GM21825 (cell line): ENCODE measurements at regions not wholly inside any gene's neighbourhood (a gene's known extent, or its start where the extent isn't known, plus 50 kb on each side); places are given as distances from the start of the nearest gene placed in this dataset.
A peak's percentile ranks its signal among the peaks of the same experiment; 100 is the strongest.
"Not testable (repeated sequence)": the region's sequence is repeated elsewhere in the genome, so short reads cannot be mapped to it uniquely, and the experiment has no call there.

Experiments used
- ATAC-seq: cut with Tn5 transposase; IDR thresholded peaks from one replicate; pipeline ENCODE4 v1.9.1; 2021; ENCODE audit warnings: mild to moderate bottlenecking, moderate library complexity; ENCODE audit not compliant: unreplicated experiment

DNA sequence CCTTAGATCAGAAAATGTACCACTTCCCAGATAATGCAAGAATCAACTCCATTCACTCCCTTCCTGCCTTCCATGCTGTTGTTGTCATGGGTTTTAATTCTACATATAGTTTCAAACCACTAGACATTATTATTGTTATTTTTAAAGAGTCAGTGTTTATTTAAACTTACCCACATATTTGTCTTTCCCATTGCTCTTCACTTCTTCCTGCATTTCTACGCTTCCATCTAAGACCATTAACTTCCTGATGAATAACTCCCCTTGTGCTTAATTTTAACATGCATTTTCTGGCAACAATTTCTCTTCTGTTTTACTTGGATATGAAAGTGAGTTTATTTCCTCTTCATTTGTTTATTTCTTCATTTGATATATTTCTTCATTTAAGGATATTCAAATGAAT lies 127.1 kb upstream of the FHIT start:
- no peak for ATAC-seq

DNA sequence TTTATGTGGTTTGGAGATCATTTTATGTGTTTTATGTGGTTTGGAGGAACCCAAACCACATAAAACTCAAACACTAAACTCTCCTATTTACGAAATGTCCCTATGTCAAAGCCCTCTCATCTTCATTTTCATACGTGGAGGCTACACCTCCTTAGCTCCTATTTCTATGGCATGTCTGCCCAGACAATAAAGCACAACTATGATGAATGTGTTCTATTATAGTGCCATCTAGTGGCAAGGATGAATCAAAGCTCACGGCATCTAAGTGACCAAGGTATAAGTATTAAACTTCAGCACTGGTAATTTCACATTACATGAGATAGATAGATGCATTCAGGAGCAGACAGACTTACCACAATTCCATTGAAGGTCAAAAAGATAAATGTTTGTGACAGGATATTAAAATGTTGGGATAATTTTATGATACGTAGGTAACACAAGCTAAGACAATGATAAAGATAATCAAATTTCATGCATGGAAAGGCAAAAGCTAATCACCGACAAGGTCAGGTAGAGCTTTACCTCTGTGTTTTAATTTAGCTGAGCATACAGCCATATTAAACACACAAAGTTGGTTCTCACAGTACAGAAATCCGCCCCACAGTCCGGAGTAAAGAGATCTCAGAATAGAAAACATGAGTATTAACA lies 130.6 kb upstream of the FHIT start:
- ATAC-seq: peak; percentile 80

DNA sequence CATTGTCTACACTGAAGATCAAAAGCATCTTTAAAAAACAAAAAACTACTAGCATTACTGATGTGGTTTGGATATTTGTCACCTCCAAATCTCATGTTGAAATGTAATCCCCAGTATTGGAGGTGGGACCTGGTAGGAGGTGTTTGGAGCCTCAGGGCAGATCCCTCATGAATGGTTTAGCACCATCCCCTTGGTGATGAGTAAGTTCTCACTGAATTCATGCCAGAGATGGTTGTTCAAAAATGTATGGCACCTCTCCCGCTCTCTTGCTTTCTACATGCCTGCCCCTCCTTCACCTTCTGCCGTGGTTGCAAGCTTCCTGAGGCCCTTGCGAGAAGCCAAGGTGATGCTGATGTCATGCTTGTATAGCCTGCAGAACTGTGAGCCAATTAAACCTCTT lies 136.6 kb upstream of the FHIT start:
- ATAC-seq: no peak

DNA sequence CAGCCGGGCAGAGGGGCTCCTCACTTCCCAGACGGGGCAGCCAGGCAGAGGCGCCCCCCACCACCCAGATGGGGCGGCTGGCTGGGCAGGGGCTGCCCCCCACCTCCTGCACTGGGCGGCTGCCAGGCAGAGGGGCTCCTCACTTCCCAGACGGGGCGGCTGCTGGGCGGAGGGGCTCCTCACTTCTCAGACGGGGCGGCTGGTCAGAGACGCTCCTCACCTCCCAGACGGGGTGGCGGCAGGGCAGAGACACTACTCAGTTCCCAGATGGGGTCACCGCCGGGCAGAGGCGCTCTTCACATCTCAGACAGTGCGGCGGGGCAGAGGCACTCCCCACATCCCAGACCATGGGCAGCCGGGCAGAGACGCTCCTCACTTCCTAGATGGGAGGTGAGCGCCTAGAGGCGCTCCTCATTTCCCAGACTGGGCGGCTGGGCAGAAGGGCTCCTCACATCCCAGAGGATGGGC lies 142.3 kb upstream of the FHIT start:
- ATAC-seq: not testable (repeated sequence)

DNA sequence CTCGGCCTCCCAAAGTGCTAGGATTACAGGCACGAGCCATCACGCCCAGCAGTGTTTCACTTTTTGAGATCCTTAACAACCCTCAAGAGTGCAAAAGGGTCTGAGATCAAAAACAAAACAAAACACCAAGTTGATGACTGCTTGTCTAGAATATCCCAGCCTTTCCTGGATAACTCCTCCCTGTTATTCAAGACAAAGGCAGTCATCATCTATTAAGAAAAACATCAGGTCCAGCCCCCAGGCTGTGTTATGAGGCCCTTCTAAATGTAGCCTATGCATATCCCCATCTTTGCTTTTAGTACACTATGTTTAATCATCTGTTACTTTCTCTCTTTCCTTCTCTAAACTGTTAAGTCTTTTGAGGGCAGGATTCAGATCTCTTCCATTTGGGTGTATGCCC lies 150.1 kb upstream of the FHIT start:
- no peak for ATAC-seq

DNA sequence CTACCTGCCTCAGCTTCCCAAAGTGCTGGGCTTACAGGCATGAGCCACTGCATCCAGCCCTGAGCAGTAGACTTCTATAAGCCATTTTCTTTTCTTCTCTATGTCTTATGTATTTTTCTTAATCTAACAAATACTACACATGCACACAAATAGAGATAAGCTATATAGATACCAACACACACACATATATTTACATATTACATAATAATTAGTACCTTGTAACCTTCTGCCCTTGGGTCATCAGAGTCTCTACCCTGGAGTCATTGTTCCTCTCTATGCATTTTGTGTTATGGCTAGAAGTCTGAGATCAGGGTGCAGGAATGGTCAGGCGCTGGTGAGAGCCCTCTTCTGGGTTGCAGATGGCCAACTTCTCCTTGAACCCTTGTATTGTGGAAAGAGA lies 154.0 kb upstream of the PTPRG start:
- no peak for ATAC-seq

DNA sequence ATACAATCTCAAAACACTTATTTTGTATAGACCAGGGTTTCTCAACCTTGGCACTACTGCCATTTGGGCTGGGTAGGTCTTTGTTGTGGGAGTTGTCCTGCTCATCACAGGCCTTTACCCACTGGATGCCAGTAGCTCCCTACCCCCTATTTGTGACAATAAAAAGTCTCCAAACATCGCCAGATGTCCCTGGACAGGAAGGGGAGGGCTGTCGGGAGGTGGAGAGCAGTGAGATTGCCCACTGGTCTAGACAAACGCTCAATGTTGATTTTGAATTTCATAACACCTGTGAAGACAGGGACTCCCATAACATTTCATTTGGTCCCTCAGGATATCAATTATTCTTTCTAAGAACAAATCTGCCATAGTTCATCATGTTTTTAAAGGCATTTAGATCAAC lies 151.7 kb upstream of the PTPRG start:
- no peak for ATAC-seq

DNA sequence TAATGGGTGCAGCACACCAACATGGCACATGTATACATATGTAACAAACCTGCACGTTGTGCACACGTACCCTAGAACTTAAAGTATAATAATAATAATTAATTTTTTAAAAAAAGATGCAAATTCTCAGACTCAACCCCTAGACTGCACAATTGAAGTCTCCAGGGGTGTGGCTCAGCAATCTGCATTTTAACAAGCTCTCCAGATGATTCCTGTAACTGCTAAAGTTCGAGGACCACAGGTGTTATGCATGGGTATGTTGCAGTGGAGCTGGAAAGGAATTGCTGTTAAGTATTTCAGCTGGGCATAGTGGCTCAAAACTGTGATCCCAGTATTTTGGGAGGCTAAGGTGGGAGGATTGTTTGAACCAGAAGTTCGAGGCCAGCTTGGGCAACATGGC lies 151.0 kb upstream of the PTPRG start:
- ATAC-seq: not testable (repeated sequence)

DNA sequence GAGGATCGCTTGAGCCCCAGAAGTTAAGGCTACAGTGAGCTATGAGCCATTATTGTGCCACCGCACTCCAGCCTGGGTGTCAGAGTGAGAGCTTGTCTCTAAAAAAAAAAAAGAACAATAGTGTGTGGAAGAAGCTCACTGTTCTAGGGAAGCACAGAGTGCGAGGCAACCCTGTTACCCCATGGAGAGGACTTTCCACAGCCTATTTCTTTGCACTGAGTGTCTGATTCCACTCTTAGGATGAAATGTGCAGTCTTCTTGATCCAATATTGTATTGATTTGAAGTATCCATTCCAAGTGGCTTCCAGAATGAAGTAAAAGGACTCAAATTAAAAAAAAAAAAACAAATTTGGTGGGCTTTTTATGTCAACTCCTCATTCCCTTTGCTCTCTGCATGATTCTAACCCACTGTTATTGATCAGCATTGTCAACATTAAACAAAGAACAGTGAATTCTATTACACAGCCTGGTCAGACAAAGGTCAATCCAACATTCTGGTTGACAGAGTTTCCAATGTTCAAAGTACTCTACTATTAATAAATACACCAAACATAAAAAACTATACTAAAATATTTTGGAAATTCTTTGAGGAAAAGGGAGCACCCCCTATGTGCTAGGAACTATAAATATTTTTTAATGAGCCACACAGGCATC lies 150.2 kb upstream of the PTPRG start:
- ATAC-seq: no peak

DNA sequence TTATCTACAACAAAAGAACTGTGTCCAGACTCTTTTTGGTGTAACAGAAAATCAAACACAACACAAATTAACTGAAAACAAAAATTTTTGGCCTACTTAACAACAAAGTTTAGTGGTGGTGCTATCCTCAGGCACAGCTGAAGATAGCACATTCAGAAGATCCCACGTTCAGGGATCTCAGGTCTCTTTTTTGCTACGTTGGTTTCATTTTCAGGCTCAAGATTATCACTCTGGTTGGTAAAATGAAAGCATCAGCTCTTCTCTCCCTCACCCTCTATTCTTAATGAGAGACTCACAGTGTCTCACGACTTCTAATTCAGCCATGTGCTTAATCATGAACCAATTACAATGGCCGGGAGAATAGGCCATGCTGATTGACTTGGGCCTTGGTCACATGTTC lies 146.9 kb upstream of the PTPRG start:
- ATAC-seq: no peak

DNA sequence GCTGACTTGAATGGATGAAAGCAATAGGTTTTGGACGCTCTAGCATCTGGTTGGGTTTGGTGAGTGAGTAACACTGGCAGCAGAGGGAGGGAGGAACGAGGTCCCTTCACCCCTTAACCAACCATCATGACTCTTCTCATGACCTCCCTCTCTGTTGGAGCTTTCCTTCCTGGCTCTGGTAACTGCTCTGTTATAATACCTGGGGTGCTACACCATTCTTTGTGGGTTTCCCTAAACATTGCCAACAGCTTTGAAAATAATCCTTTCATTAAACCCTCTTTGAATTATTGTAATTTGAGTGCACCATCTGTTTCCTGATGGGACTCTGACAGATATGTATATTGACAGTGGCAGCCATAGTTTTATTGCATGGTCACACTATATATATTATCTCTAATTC lies 146.2 kb upstream of the PTPRG start:
- no peak for ATAC-seq

DNA sequence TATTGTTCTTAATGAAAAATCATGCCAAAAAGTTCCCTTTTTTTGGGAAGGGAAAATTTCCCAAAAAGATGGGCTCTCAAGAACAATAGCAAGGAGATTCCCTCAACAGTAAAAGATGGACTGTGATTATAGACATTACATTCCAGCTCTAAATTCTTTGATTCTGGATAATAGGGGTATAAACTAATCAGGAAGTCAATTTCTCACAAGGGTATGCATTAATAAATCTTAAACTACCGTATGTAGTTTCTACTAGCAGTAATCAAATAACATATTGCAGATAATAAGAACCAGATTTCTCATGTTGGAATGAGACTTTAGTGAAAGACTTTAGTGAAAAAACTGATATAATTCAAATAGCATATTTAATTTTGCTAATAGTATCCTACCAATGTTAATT lies 144.8 kb upstream of the PTPRG start:
- ATAC-seq: no peak

DNA sequence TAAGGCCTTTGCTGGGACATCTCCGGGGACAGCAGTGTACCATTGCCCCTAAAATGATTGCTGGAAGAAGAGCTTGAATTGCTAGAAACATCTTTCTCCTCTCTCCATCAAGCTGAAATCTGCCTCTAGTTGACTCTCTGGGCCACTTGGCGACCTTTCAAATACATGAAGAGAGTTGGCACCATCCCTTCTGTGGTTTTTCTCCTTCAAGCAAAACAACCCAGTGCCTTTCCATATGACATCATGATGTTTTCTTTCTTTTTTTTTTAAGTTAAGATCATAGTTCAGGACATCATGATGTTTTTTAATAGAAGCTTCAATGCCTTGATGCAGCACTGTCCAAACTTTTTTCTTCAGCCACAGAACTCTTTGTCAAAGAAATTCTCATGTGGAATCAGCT lies 144.0 kb upstream of the PTPRG start:
- ATAC-seq: no peak

DNA sequence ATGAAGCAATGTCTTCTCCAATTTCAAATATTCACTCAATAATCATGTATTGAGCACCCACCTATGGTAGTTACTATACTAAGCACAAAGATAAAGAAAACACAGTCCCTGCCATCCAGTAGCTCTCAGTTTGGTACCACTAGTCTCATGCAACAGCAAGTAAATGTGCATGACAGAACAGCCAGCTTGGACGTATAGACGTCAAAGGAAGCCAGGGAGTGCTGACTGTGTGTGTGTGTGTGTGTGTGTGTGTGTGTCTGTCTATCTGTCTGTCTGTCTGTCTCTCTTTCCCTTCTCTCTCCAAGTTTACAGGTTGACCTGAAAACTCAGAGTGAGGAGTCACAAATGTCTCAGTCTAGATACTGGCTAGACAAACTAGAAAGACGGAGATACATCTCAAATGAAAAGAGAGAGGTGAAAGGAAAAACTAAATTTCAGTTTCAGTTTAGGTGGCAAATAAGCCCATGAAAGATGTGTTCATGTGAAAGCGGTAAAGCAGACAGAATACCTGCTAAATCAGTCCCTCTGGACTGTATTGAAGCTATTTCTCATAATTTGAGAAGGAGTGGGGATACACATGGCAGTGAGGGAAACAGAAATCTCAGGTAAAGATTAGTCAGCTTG lies 141.1 kb upstream of the PTPRG start:
- no peak for ATAC-seq

DNA sequence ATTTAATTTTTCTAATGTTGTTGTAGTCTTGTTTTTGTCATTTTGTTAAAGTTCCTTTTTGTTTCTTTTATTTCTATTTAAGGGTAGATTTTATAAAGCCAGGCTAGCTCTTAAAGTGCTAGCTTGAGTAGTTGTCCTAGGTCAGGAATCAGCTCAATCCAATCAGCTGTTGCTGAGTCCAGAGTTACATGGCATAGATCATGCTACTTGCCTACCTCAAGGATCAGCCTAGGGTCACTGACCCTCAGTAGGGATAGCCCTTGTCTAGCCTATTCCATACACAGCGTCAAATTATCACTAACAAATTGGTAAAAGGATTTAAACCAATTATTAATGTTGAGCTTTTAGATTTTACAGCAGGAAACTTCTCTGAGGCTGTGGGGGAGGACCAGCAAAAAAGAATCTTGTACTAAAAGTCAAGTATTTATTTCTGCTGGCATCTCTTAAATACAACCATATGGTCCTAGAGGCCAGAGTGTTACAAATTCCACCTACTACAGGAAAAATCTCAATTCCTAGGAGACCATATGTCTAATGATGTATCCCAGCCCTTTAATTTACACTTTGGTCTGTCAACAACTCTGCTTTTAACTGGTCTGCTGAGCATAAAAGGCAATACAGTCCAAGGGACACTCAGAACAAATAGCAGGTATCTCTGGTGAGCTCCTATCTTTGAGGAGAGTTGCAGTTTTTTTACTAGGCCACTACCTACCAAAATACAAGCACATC lies 138.3 kb upstream of the PTPRG start:
- no peak for ATAC-seq

DNA sequence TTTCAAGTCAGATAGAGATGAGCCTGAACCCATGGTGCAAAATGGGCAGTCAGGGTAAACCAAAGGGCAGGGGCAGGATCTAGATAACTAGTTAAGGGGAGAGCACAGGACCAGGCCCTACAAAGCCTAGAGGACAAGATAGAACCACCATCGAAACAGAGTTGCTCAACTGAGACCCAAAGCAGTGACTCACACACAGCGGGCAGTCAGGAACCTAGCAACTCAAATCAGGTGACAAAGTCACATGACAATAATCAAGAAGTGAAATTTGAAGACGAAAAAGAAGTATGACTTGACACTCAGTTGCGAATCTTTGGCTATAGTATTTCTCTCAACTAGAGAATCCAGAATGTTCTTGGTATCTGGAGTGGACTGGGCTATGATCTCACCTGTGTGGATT lies 136.0 kb upstream of the PTPRG start:
- no peak for ATAC-seq

DNA sequence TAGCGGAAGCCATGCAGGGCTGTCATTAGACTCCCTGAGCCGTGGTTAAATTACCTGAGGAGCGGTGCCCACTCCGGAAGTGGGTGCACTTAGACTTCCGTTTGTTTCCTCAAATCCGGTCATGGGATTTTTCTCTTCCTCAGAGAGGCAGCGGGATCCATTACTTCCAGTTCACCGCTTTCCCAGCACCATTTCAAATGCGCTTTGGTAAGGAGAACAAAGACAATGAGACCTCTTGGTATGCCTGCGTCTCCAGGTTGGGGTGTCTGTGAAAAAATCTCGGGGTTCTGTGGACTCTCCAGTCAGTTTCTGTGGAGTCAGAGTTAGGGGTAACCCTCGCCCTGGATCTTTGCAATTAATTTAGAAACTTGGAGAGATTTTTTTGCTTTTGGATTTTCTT lies 132.3 kb upstream of the PTPRG start:
- no peak for ATAC-seq

DNA sequence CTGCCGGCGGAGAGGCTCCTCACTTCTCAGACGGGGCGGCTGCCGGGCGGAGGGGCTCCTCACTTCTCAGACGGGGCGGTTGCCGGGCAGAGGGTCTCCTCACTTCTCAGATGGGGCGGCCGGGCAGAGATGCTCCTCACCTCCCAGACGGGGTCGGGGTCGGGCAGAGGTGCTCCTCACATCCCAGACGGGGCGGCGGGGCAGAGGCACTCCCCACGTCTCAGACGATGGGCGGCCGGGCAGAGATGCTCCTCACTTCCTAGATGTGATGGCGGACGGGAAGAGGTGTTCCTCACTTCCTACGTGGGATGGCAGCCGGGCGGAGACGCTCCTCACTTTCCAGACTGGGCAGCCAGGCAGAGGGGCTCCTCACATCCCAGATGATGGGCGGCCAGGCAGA lies 126.5 kb upstream of the PTPRG start:
- not testable (repeated sequence) for ATAC-seq

DNA sequence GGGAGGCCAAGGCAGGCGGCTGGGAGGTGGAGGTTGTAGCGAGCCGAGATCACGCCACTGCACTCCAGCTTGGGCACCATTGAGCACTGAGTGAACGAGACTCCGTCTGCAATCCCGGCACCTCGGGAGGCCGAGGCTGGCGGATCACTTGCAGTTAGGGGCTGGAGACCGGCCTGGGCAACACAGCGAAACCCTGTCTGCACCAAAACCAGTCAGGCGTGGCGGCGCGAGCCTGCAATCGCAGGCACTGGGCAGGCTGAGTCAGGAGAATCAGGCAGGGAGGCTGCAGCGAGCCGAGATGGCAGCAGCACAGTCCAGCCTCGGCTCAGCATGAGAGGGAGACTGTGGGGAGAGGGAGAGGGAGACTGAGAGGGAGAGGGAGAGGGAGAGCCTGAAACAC lies 126.0 kb upstream of the PTPRG start:
- ATAC-seq: not testable (repeated sequence)

DNA sequence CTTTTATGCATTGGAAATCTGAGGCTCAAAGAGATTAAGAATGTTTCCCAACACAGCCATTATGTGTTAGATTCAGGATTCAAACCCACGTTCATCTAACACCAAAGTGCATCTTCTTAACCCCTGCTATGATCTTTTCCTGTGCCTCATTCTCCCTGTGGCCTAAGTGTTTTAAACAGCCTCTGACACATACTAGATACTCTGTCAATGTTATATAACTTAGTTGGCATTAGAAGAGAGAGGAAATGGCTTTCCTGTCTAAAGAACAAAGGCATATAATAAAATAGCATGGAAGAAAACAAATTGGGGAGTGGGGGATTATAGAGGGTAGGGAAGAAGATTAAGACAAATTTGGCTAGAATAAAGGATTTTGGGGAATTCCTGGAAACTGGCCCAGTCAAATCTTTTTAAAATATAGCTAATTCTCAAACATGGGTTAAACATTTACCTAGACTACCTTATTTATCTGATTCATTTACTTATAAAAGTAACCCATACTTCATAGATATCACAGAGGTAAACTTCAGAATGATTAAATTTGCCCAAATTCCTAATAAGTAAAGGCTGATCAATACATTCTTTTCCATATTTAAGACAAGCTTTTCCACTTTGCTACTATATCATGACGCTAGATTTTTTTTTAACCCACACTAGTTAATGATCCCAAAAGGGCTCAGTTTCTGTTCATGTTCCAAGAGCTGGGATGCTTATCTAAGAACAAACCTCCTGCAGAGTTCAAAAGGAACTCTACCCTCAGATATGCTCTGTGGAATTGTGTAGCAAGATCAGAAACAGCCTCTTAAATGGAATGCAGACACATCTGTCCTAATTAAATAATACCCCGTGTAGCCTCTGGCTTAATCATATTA lies 122.9 kb upstream of the PTPRG start:
- no peak for ATAC-seq

DNA sequence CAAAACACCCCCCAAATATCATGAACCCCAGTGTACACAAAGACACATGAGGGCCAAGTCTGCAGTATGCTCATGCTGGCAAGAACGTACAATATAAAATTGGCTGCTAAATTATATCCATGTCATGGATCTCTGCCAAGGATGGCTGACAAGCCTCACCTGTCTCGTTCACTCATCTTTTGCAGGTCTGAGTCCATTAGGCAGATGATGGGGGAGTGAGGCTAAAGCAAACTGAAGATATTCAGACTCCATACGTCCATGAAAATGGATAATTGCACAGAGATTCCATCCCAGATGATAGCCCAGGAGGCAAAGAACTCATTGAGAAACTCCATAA lies 122.3 kb upstream of the PTPRG start:
- no peak for ATAC-seq
